ENCODE measurements at regions not wholly inside any gene's neighbourhood (a gene's known extent, or its start where the extent isn't known, plus 50 kb on each side); places are given as distances from the start of the nearest gene placed in this dataset.

DNA sequence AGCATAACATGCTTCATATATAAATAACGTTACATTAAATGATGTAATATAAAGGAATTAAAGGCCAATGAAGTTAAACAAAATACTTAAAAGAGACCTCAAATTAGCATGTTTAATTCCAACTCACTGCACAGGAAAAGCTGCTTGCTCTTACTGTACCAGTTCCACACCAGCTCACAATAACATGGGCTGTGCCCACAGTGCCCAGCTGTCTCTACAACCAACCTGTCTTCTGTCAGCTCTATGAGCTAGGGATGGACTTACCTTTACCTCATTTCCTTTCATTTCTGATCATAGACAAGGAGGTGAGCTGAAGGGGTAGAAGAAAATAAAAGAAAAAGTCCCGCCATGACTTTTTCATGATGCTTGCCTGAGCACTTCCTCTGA, 64.8 kb downstream of the NKX2-1 start:
- Histone ChIP-seq H3K4me3 (ENCODE audit: low read length) (no peak overlapping the region), H4K20me1 (ENCODE audit: insufficient read depth) (no peaks in the 10 kb centered on the region), H2AFZ (ENCODE audit: low read depth, low read length) (no peak overlapping the region), H3K27ac (ENCODE audit: low read length) (no peak overlapping the region), H3K27me3 (ENCODE audit: insufficient read depth, low read depth, low read length) (peaks cover 99% of the 10 kb centered on the region), H3K9me2 (ENCODE audit: insufficient read depth, low read length) (no peaks in the 10 kb centered on the region), H3K79me2 (replicated peaks; ENCODE audit: insufficient read depth, low read length) (no peaks in the 10 kb centered on the region), H3K36me3 (ENCODE audit: insufficient read depth, low read length) (no peaks in the 10 kb centered on the region), H3K4me2 (ENCODE audit: low read length) (no peak overlapping the region), H3K9me3 (ENCODE audit: low read length) (no peaks in the 10 kb centered on the region), H3F3A (ENCODE audit: insufficient read depth, low read length, poor library complexity, severe bottlenecking) (no peaks in the 10 kb centered on the region), H3K9ac (ENCODE audit: low read length) (no peak overlapping the region)
- TF ChIP-seq RAD21 (conservative IDR thresholded peaks at IDR 0.05) = no peak
- TF ChIP-seq, protein P1, sequence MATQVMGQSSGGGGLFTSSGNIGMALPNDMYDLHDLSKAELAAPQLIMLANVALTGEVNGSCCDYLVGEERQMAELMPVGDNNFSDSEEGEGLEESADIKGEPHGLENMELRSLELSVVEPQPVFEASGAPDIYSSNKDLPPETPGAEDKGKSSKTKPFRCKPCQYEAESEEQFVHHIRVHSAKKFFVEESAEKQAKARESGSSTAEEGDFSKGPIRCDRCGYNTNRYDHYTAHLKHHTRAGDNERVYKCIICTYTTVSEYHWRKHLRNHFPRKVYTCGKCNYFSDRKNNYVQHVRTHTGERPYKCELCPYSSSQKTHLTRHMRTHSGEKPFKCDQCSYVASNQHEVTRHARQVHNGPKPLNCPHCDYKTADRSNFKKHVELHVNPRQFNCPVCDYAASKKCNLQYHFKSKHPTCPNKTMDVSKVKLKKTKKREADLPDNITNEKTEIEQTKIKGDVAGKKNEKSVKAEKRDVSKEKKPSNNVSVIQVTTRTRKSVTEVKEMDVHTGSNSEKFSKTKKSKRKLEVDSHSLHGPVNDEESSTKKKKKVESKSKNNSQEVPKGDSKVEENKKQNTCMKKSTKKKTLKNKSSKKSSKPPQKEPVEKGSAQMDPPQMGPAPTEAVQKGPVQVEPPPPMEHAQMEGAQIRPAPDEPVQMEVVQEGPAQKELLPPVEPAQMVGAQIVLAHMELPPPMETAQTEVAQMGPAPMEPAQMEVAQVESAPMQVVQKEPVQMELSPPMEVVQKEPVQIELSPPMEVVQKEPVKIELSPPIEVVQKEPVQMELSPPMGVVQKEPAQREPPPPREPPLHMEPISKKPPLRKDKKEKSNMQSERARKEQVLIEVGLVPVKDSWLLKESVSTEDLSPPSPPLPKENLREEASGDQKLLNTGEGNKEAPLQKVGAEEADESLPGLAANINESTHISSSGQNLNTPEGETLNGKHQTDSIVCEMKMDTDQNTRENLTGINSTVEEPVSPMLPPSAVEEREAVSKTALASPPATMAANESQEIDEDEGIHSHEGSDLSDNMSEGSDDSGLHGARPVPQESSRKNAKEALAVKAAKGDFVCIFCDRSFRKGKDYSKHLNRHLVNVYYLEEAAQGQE (IDR thresholded peaks at IDR 0.05; ENCODE audit: borderline replicate concordance) = no peak

DNA sequence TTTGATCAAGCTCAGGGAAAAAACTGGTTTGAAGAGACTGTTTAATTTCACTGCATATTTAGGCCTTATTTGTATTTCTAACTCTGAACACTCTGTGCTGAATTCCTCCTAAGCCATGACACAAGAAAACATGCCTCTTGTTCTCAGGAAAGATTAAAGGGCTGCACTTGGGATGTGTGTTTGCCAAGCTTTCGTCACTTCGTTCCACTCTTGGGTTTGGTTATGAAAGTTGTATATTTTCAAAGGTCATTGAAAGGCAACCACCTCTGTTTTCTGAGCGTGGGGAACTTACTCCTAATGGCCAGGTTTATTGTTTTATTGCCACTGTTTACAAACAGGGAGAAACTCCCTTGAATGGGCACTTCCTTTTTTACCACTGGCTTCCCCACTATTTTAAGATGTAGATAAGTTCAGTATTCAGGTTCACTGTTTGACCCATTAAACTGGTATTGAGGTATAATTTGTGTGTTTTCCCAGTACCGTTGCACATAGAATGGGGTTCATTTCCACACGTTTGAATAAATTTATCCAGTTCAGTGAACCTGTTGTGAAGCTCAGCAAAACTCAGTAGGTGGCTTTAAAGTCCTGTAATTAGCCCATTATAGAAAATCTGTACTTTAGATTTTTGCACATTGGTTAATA, 65.3 kb downstream of the NKX2-1 start:
- H4K20me1 ChIP-seq (ENCODE audit: insufficient read depth) = no peaks in the 10 kb centered on the region
- H3K9me3 ChIP-seq (ENCODE audit: low read length) = no peaks in the 10 kb centered on the region
- no peaks in the 10 kb centered on the region for H3K36me3 ChIP-seq (ENCODE audit: insufficient read depth, low read length)
- no peak overlapping the region for H3K4me3 ChIP-seq (ENCODE audit: low read length)
- no peaks in the 10 kb centered on the region for H3F3A ChIP-seq (ENCODE audit: insufficient read depth, low read length, poor library complexity, severe bottlenecking)
- no peak overlapping the region for H3K27ac ChIP-seq (ENCODE audit: low read length)
- H2AFZ ChIP-seq (ENCODE audit: low read depth, low read length) = no peak overlapping the region
- TF ChIP-seq SMC3 (conservative IDR thresholded peaks at IDR 0.05; ENCODE audit: poor library complexity) (no peak), MXI1 (conservative IDR thresholded peaks at IDR 0.05; ENCODE audit: poor library complexity, severe bottlenecking) (no peak), TAF1 (IDR thresholded peaks at IDR 0.05; ENCODE audit: low read depth) (no peak), EZH2 (IDR thresholded peaks at IDR 0.05; ENCODE audit: borderline replicate concordance, insufficient read depth, low read length, poor library complexity, severe bottlenecking) (no peak), POLR2AphosphoS5 (IDR thresholded peaks at IDR 0.05) (no peak), RAD21 (conservative IDR thresholded peaks at IDR 0.05) (no peak), EP300 (conservative IDR thresholded peaks at IDR 0.05; ENCODE audit: poor library complexity, severe bottlenecking) (no peak), CTCF (IDR thresholded peaks at IDR 0.05; ENCODE audit: poor library complexity, severe bottlenecking) (no peak)
- TF ChIP-seq, protein P1 (IDR thresholded peaks at IDR 0.05; ENCODE audit: borderline replicate concordance) = no peak
- H3K9me2 ChIP-seq (ENCODE audit: insufficient read depth, low read length) = no peaks in the 10 kb centered on the region
- H3K4me2 ChIP-seq (ENCODE audit: low read length) = no peak overlapping the region
- no peaks in the 10 kb centered on the region for H3K79me2 ChIP-seq (replicated peaks; ENCODE audit: insufficient read depth, low read length)
- no peak overlapping the region for H3K9ac ChIP-seq (ENCODE audit: low read length)
- peaks cover 99% of the 10 kb centered on the region for H3K27me3 ChIP-seq (ENCODE audit: insufficient read depth, low read depth, low read length)
